Nucleus accumbens (tissue), 56 donors: ENCODE measurements at regions not wholly inside any gene's neighbourhood (a gene's known extent, or its start where the extent isn't known, plus 50 kb on each side); places are given as distances from the start of the nearest gene placed in this dataset.

ENCODE experiments used
- DNase-seq, 56 donors: peaks; one replicate each; lab custom pipeline; 2025; lab: John Stamatoyannopoulos, UW

- no peak for DNase-seq
Observed at GRCh38 chr14:54299410-54300363, 97.1 kb upstream of the CDKN3 start.

GRCh38 chr14:54300881-54301280 is 95.9 kb upstream of the CDKN3 start:
- no peak for DNase-seq

- DNase-seq = no peak
Observed at GRCh38 chr14:54301359-54301758, 95.4 kb upstream of the CDKN3 start.

GRCh38 chr14:54306806-54307205 is 90.0 kb upstream of the CDKN3 start:
- DNase-seq = no peak

GRCh38 chr14:54309615-54310014 is 87.2 kb upstream of the CDKN3 start:
- DNase-seq = no peak

GRCh38 chr14:54310151-54310850 is 86.5 kb upstream of the CDKN3 start:
- DNase-seq = no peak

GRCh38 chr14:54310851-54311228 is 86.0 kb upstream of the CDKN3 start:
- DNase-seq = no peak

GRCh38 chr14:54312166-54312801 is 84.5 kb upstream of the CDKN3 start:
- no peak for DNase-seq

- DNase-seq = no peak
Observed at GRCh38 chr14:54314365-54315104, 82.3 kb upstream of the CDKN3 start.

- no peak for DNase-seq
Observed at GRCh38 chr14:54316652-54317051, 80.2 kb upstream of the CDKN3 start.

GRCh38 chr14:54317391-54317790 is 79.4 kb upstream of the CDKN3 start:
- DNase-seq = no peak

GRCh38 chr14:54322246-54322645 is 74.6 kb upstream of the CDKN3 start:
- no peak for DNase-seq

- peak in 1 of 56 donors; percentile 9 for DNase-seq
Observed at GRCh38 chr14:54322701-54323337, 74.0 kb upstream of the CDKN3 start.

- DNase-seq = no peak
Observed at GRCh38 chr14:54325766-54326165, 71.0 kb upstream of the CDKN3 start.

- DNase-seq = peak in 20 of 56 donors; percentile 1 to 41 (median 12)
Observed at GRCh38 chr14:54329082-54329695, 67.6 kb upstream of the CDKN3 start.

- no peak for DNase-seq
Observed at GRCh38 chr14:54330876-54331275, 65.9 kb upstream of the CDKN3 start.

- DNase-seq = no peak
Observed at GRCh38 chr14:54331516-54331915, 65.3 kb upstream of the CDKN3 start.

GRCh38 chr14:54332490-54332889 is 64.3 kb upstream of the CDKN3 start:
- DNase-seq = no peak

GRCh38 chr14:54333511-54333910 is 63.3 kb upstream of the CDKN3 start:
- no peak for DNase-seq
